ENCODE measurements at regions not wholly inside any gene's neighbourhood (a gene's known extent, or its start where the extent isn't known, plus 50 kb on each side); places are given as distances from the start of the nearest gene placed in this dataset.

DNA sequence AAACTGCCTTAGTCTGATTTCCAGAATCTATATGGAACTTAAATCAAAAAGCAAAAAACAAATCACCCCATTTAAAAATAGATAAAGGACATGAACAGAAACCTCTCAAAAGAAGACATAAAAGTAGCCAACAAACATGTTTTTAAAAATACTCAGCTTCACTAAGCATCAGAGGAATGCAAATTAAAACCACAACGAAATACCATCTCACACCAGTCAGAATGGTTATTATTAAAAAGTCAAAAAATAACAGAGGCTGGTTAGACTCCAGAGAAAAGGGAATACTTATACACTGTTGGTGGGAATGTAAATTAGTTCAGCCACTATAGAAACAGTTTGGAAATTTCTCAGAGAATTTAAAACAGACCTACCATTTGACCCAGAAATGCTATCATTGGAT, 367.9 kb downstream of the ZIC4 start:
- TF ChIP-seq, protein P1, sequence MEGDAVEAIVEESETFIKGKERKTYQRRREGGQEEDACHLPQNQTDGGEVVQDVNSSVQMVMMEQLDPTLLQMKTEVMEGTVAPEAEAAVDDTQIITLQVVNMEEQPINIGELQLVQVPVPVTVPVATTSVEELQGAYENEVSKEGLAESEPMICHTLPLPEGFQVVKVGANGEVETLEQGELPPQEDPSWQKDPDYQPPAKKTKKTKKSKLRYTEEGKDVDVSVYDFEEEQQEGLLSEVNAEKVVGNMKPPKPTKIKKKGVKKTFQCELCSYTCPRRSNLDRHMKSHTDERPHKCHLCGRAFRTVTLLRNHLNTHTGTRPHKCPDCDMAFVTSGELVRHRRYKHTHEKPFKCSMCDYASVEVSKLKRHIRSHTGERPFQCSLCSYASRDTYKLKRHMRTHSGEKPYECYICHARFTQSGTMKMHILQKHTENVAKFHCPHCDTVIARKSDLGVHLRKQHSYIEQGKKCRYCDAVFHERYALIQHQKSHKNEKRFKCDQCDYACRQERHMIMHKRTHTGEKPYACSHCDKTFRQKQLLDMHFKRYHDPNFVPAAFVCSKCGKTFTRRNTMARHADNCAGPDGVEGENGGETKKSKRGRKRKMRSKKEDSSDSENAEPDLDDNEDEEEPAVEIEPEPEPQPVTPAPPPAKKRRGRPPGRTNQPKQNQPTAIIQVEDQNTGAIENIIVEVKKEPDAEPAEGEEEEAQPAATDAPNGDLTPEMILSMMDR (conservative IDR thresholded peaks at IDR 0.05; ENCODE audit: low read length), result no peak
- TF ChIP-seq EZH2phosphoT487 (IDR thresholded peaks at IDR 0.05; ENCODE audit: borderline replicate concordance, low read depth, low read length), result no peak

Measured in OCI-LY7 (cell line).